ENCODE measurements at regions not wholly inside any gene's neighbourhood (a gene's known extent, or its start where the extent isn't known, plus 50 kb on each side); places are given as distances from the start of the nearest gene placed in this dataset.
"Not testable (repeated sequence)": the region's sequence is repeated elsewhere in the genome, so short reads cannot be mapped to it uniquely, and the experiment has no call there.

DNA sequence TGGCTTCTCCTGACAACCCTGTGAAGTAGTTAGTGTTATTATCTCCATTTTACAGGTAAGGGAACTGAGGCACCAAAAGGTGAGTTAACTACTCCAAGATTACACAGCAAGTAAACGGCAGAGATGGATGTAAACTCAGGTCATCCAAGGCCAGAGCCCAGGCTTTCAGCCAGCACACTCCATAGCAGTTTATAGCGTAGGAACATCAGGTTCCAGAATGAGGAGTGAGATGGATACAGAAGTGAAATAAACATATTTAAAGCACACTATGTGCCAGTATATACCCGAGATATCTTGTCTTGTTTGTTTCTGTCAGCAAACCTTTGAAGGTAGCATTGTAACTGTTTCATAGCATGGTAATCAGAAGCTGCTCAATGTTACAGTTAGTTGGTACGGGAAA is 279.0 kb downstream of the OXSM start:
- DNase-seq (ENCODE audit: low read depth): no peak

DNA sequence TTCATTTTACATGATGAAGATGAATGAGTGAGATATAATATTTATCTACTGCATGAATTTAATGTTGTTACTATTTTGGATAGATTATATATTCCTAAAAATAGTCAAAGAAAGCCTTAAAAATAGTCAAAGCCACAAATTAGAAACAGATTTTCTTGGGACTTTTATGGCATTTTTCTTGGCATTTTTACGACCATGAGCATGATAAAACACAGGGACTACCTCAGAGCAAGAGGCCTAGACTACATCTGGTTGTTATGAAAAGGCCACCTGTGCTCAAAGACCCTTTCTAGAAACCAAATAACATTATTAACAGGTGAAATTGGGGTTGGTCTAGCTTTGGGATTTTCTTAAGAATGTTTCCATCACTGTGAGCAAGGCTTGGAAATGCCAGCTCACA is 281.0 kb downstream of the OXSM start:
- DNase-seq (ENCODE audit: low read depth): no peak

DNA sequence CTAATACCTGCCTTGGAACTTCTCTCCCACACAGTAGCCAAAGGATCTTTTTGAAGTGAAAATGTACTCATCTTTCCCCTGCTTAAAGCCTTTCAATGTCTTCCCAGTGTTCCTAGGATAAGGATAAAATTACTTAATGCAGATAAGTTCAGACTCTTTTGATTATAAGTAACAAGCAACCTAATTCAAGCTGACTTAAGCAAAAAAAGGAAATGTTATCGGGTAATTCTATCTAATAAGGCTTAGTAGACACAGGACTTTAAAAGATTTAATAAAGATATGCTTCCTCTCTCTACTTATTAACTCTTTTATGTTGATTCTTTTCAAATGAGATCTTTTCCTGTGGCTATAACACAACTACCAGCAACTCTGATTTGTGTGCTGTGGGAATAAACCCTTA is 284.2 kb downstream of the OXSM start:
- DNase-seq (ENCODE audit: low read depth): no peak

DNA sequence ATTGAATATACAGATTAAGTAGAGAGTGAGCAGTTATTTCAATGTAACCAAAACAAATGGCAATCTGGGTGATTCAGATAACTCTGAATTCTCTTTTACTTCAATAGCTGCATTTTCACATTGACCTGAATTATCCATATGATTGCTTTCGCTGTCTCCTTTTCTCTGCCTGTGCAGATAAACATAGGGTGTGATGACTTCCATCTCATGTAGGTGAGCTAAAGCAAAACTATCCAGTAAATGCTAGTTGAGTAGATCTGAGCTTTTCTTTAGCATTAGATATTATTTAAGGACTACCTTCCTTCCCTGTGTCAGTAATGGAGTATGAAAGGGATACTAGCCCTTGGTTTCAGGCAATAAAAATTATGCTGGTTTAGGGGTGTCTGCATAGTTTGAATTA is 288.6 kb downstream of the OXSM start:
- DNase-seq (ENCODE audit: low read depth): no peak

DNA sequence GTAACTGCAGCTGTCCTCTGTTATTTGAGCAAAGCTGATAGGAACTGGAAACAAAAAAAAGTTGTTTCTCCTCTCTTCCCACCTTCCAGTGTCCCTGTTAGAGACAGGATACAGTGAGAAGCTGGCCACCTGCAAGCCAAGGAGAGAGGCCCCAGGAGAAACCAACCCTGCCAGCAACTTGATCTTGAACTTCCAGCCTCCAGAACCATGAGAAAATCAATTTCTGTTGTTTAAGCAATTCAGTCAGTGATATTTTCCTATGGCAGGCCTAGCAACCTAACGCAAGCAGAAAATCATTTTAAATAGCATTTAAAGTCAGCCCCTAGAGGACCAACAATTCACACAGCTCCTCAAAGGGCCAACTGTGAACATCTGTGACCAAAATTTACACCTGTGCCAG is 291.3 kb downstream of the OXSM start:
- no peak for DNase-seq (ENCODE audit: low read depth)

DNA sequence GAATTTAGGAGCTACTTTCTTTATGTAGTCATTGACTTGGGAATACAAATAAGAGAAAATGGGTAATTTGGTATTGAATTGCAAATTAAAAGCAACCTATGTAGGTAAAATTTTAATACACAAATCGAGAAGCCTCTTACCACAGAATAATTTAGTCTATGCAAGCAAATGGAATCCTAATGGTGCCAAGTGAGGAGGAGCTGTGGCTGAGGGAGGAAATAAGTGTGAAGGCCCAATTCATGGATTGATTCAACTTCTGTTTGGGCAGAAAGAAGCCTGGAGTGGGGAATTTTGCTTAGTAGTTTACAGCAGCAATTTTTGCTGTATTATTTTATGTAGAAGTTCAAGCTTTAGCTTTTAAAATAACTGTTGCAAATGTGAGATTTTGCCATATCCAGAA is 291.9 kb downstream of the OXSM start:
- DNase-seq (ENCODE audit: low read depth): no peak

DNA sequence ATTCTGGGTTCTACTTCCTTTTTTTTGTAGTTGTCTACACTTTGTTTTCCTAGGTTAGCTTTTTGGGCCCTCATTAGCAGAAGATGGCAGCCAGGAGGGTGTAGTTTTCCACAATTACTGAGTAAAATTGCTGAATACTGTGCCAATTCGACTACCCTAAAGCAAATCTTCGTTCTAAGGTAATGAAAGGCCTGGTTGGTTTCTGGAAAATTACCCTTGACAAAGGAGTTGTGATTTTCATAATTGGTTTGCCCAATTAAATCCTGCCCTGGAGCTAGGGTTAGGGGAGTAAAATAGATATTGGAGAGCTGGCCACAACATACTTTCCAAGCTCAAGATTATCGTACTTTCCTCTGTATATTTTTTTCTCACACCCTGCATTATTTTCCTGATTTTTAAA is 293.0 kb downstream of the OXSM start:
- DNase-seq (ENCODE audit: low read depth): no peak

DNA sequence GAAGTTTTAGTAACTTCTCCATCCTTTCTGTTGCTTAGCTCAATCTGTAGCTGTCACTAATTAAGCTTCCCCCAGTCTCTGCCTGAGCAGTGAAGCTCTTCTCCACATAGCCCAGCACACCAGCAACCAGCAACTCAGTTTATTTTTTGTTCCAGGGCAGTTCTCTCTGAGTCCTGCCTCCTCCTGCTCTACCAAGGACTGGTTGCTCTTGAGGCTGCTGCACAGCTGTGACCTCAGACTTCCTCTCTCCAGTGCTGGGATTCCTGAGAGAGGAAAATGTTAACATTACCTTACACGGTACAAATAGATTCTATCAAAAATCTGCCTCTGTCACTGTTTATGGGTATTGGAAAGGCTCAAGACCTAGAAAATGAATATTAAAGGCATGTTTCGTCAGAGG is 294.7 kb downstream of the OXSM start:
- no peak for DNase-seq (ENCODE audit: low read depth)

DNA sequence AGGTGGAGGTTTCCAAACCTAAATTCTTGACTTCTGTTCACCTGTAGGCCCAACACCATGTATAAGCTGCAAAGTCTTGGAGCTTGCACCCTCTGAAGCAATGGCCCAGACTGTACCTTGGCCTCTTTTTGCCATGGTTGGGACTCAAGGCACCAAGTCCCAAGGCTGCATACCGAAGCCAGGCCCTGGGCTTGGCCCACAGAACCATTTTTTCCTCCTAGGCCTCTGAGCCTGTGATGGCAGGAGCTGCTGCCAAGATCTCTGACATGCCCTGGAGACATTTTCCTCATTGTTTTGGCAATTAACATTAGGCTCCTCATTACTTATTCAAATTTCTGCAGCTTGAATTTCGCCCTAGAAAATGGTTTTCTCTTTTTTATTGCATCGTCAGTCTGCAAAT is 297.9 kb downstream of the OXSM start:
- DNase-seq (ENCODE audit: low read depth): no peak

DNA sequence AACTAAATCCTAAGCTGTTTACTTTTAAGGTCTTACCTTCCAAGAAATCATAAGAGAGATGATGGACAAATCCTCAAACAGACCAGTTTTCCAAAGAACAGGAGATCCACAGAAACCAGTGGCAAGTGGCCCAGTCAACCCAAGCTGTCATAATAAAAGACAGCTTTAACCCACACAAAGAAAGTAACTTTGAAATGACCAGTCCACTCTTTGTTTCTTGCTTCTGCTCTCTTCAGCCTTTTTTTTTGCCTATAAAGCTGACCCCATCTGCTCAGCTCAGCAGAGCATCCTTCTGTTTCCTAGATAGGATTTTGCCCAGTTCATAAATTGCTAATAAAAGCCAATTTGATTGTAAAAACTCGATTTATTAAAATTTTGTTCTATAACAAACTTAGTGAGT is 299.4 kb downstream of the OXSM start:
- no peak for DNase-seq (ENCODE audit: low read depth)

DNA sequence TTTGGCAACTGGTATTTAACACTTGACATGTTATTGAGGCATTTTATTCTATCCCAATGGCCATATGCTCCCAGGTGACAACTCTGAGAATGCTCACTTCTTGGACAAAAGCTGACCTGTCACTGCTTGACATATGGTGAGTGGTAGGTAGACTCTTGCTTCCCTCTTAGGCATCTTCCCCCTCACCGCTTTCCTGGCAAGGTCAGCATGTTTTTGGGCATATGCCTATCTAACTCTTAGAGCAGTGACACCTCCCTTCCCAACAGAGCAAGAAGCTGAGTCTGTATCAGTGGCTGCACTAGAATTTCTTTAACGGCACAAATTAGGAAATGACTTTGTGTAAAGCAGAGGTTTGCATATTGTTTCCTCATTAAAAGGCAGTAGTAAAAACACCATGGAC is 300.7 kb downstream of the OXSM start:
- no peak for DNase-seq (ENCODE audit: low read depth)

DNA sequence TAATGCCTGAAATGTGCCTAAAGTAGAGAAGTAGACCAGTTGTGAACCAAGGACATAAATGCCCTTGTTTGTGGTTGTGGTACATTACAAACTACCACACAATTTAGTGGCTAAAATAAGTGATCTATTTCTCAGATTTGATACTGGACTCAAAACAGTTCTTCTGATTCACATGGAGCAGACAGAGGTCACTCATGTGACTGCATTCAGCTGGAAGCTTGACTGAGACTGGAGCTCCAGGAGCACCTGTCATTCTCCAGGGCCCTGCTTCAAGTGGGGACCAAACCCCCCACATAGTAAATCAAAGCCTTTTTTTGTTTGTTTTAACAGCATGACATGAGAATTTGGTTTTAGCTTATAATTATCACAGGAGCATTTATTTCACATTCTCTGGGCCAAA is 301.2 kb downstream of the OXSM start:
- no peak for DNase-seq (ENCODE audit: low read depth)

DNA sequence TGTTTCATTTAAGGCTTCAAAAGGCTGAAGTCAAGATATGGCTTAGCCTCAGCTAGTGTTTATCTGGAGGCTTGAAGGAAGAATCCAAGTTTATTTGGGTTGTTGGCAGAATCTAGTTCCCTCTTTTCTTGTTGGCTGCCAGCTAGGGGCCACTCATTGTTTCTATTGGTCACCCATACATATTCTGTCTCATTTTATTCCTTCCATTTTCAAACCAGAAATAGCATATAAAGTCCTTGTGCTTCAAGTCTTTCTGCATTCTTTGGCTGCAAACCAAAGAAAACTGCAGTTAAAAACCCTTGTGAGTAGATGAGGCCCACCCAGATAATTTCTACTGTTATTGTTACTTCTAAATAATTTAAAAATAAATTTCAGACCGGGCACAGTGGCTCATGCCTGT is 301.7 kb downstream of the OXSM start:
- DNase-seq (ENCODE audit: low read depth): no peak

DNA sequence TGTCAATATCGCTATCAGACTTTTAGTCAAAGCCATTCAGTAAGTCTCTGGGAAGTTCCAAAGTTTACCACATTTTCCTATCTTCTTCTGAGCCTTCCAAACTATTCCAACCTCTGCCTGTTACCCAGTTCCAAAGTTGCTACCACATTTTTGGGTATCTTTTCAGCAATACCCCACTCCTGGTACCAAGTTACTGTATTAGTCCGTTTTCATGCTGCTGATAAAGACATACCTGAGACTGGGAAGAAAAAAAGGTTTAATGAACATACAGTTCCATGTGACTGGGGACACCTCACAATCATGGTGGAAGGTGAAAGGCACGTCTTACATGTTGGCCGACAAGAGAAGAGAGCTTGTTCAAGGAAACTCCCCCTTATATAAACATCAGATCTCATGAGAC is 307.2 kb downstream of the OXSM start:
- not testable (repeated sequence) for DNase-seq (ENCODE audit: low read depth)

DNA sequence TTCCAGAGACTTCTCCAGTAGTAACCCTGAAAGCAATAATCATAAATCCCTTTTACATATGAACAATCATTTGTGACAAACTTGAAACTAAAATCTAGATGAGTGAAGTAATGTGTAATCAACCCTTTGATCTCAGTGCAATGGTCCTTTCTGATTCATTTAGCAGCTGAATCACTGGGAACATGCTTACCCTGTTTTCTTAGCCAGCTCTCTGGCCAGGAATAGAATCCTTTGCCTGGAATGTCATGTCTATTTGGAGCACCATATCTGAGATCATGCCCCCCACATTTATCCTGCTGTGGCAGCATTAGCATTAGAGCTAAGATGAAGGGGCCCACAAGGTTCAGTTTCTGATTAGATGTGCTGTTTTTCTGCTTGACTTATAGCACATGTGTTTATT is 309.8 kb downstream of the OXSM start:
- no peak for DNase-seq (ENCODE audit: low read depth)

DNA sequence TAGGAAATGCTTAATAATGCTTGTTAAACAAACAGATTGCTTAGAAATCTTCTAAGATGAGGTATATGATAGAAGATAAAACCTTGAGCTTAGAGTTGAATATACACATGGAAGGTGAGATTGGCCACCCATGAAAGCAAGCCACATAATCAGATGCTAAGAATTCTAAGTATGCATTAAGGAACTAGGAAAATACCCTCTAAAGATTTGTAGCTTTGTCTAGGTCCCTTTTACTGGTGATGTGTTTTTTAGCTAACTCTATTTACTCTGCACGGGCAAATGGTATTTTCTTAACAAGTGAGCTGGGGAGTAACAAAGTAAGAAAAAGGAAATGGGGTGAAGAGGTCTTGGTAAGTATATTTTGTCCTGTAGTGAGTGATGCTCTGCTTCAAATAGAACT is 310.3 kb downstream of the OXSM start:
- DNase-seq (ENCODE audit: low read depth): no peak

DNA sequence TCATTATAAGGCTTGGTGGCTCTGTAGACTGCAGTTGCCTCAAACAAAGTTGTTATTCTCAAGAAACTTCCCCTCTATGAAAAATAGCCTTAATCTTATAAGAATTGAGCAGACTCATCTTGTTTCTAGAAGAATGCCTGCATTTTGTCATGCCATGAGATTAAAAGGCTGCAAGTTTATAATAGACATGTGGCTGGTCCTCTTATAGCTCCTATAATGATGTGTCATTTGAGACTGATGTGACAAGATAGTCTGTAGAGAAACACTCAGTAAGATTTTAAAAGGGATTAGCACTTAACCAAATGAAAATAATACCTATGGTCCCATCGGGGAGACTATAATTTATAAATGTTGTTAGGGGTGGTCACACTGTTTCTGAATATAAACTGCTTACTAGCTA is 312.5 kb downstream of the OXSM start:
- no peak for DNase-seq (ENCODE audit: low read depth)

DNA sequence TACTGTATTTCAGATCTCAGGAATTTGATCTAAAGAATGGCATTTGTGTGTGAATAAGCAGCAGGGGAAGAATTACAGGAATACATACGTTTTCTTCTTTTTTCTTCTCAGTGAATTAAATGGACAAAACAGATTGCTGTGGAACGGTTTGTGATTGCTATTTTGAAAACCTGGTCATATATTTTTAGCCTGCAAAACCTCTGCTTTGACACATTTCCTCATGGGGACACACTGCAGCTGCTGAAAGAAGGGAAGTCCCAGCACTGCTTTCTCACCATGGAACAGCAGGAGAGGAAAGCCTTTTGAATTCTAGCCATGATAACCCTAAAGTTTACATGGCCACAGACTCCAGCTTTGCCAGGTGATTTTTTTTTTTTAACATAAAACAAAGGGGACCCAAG is 315.0 kb downstream of the OXSM start:
- no peak for DNase-seq (ENCODE audit: low read depth)

DNA sequence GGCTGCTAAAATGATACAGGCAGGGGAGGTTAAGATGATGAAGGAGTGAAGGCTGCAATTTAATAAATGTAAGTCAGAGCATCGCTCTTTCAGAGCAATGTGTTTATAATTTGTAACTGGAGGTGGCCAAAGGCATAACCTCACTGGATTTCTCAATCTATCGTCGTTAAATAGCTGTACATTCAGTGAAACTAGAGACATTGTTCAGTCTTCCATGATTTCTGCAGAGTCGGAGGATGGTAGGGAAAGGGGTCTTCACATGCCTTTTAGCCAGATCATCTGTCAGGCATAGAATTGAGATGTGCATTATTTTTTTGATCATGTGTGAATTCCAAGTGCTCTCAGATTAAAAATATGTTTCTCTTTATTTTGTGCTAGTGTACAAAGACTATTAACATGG is 315.4 kb downstream of the OXSM start:
- no peak for DNase-seq (ENCODE audit: low read depth)

DNA sequence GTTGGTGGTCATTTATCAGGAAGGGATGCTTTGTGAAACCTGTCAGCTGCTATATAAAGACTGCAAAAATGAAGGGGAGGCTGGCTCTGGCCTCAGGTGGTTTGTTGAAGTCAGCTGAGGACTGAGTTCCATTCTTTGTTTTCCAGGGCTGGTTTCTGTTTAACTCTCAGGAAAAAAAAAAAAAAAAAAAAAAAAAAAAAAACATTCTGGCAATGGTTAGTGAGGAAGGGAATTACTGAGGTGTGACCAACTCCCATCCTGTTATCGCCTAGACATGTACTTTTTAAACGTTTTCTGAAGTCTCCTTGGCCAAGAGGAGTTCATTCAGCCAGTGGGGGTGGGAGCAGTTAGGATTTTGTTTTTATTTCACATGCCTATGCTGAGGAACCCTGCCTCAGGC is 316.3 kb downstream of the OXSM start:
- no peak for DNase-seq (ENCODE audit: low read depth)

DNA sequence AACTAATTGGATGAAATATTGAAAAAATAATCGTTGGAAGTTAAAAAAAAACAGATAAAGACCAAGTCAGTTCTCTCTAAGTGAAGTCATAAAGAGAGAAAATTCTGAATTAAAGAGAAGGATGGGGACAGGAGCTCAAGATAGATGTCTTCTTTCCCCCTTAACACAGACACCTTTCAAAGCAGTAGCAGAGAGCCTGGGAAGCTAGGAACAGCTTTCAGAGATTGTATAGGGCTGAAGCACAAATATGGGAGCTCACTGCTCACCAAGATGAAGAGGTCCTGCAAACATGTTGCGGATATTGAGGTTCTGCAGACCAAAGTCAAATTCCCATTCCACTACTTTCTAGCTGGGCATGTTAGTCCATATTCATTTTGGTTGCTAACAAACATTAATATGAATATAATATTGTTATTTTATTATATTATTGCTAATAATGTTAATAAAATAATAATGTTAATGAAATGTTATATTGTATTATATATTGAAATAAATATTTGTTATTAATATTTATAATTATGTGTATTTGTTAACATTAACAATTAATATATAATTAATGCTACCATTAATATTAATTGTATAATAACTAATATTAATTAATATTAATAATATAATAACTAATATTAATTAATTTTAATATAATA is 319.1 kb downstream of the OXSM start:
- no peak for DNase-seq (ENCODE audit: low read depth)

DNA sequence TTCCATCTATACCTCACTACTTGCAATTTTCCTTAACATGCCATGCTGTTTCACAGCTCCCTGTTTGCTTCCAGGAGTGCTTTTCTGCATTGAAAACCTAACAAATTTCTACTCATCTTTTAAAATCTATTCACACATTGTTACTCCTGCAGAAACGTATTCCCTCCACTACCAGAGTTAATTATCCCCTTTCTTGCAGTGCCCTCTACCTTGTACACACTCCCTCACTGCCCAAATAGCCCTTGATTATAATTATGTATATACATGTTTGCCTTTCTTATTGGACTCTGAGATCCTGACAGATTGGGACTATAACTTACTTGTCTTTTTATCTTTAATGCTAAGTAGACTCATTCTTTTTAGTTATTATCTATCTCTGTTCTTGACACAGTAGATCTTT is 325.0 kb downstream of the OXSM start:
- no peak for DNase-seq (ENCODE audit: low read depth)

DNA sequence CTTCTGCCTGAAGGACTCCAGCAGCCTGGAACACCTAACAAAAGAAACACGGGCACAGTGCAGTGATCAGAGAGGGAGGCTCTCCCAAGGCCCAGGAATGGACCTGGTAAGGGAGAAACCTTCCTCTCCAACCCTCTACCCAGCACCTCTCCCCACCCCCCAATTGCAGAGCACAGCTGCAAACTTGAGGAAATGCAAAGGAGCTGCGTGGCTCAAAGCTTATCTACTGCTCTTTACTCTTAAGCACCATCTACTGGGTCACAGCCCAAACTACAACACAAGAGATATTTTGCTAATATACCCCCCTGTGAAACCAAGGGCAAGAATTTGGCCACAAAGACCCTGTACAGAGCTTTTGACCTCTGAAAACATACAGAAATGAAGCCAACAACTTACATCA is 328.3 kb downstream of the OXSM start:
- no peak for DNase-seq (ENCODE audit: low read depth)

DNA sequence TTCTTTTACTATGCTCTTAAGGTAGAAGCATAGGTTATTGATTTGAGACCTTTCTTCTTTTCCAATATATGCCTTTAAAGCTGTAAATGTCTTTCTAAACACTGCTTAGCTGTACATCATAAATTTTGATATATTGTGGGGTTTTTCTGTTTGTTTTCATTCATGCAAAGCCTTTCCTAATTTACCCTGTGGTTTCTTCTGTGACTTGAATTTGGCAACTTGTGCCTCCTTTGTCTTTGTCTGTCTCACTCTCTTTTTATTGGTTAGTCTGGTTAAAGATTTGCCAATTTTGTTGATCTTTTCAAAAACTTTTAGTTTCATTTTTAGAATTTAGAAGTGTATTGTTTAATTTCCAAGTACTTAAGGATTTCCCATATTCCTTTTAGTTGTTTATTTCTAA is 343.1 kb downstream of the OXSM start:
- DNase-seq (ENCODE audit: low read depth): no peak

DNA sequence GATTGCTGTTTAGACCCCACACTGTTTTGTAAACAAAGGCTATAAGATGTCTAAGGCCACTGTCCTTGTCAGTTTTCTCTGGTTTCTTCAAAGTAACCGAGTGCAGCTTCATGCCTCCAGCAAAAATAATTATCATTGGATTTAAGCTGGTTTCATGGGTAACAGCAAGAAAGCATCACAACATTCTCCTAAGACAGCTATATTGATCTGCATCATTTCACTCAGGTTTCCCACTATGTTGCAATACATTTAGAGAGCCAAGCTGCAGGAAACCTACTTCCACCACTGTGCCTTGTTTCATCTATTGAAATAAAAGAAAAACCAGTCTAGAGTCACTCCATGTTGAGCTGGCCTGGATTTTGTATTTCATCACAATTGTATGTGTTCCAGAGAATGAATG is 351.4 kb downstream of the OXSM start:
- no peak for DNase-seq (ENCODE audit: low read depth)
